ENCODE measurements at regions not wholly inside any gene's neighbourhood (a gene's known extent, or its start where the extent isn't known, plus 50 kb on each side); places are given as distances from the start of the nearest gene placed in this dataset.

DNA sequence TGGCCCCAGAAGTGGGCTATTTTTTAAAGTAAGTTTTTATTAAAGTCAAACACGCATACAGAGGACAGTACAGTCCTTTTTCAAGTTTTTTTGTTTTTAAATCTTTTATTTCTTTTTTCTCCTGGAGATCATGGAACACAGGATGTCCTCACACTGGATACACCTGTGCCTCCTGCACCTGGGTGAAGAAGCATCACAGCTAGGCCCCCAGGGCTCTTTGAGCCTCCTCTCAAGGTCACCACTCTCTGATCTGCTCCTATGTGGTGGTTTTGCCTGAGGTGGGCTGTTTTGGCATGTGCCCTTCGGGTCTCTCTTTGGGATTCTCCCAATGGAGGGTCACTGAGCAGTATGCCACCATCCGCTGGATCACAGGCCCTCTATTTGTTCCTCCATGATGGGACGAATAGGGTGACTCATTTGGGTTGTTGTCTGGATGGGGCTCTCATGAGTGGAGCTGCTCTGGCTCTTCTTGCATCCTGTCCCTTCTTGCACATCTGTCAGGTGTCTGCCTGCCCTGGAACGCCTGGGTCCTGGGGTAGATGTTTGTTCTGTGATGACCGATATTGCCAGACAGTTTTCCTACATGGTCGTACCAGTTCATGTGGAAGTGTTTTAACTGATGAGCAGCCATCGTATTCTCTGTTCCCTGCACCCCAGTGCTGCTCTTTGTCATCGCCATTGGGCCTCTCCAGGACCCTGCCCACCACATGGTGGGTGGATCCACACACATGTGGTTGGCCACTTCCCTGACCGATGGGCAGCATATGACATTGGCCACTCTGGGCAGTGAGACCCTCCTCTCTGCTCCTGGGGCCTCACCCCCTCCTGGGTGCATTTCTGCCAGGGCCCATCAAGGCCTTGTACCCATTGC, 55.2 kb upstream of the MED9 start:
- Mint-ChIP-seq H3K27me3 (no peaks in the 10 kb centered on the region), H3K36me3 (ENCODE audit: low read depth) (no peaks in the 10 kb centered on the region), H3K4me3 (no peak overlapping the region), H3K4me1 (peaks cover 9% of the 10 kb centered on the region), H3K27ac (no peak overlapping the region)
- DNase-seq (no peak), ATAC-seq (no peak)
- H3K9me3 ChIP-seq (ENCODE audit: control insufficient read depth, low read length, poor library complexity, severe bottlenecking), result no peaks in the 10 kb centered on the region

DNA sequence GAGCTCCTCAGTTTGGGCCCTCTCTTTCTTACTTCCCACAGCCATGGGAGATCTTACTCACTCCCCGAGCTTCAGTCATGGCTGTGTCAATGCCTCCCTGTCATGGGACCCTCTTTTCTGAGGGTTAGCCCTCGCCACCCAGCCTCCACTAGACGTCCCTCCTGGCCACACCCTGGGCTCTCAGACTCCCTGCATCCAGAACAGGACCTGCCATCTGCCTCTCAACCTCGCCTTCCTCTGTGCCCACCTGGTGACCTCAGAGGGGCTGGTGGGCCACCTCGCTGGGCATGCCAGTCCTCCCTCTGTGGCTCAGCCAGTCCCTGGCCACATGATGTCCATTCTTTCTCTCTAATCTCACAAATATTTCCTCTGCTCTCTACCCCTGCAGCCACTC, 54.6 kb upstream of the MED9 start:
- H3K9me3 ChIP-seq (ENCODE audit: control insufficient read depth, low read length, poor library complexity, severe bottlenecking), result no peaks in the 10 kb centered on the region
- ATAC-seq, result no peak
- DNase-seq, result no peak
- Mint-ChIP-seq H3K4me1 (peaks cover 4% of the 10 kb centered on the region), H3K27ac (no peak overlapping the region), H3K36me3 (ENCODE audit: low read depth) (no peaks in the 10 kb centered on the region), H3K4me3 (no peak overlapping the region), H3K27me3 (no peaks in the 10 kb centered on the region)

DNA sequence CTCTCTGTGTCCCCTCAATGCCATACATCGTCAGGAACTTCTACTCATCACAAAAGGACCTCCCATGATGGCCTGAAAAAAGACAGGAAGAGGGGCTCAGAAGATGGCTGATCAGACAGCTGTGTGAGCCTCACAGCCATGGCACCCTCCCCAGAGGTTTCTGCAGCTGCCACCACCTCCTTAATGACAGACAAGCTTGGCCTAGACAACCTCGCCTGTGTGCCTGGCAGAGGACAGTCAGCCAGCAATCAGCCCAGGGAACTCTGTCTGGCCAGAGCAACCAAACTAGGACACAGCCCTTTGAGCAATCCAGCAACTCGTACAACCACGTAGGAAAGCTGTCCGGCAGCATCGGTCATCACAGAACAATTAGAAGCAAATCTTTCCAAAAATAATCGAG, 54.2 kb upstream of the MED9 start:
- peaks cover 4% of the 10 kb centered on the region for H3K4me1 Mint-ChIP-seq

DNA sequence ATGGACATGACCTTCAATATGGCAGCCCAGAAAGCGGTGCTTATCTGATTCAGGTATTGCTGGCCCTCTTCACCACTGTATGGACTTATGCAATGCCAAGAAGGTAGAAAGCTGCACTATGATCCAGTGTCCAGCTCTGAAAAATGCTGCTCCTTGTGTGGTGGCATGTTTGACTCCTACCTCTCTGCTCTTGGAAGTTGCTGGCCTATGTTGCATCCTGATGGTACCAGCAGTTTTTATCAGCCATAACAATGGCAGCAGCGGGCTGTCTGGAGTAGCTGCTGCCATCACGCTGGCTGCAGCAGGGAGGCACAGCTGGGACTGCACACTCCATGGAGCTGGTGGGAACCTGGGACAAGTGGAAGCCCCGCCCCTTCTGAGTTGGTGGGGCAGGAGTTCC, 53.1 kb upstream of the MED9 start:
- Mint-ChIP-seq H3K27ac (no peak overlapping the region), H3K4me1 (peaks cover 4% of the 10 kb centered on the region), H3K27me3 (no peaks in the 10 kb centered on the region), H3K36me3 (ENCODE audit: low read depth) (no peaks in the 10 kb centered on the region), H3K4me3 (no peak overlapping the region)
- no peaks in the 10 kb centered on the region for H3K9me3 ChIP-seq (ENCODE audit: control insufficient read depth, low read length, poor library complexity, severe bottlenecking)
- no peak for DNase-seq
- ATAC-seq, result no peak

More for the DNA sequence above, 54.2 kb upstream of the MED9 start:
- no peaks in the 10 kb centered on the region for H3K9me3 ChIP-seq (ENCODE audit: control insufficient read depth, low read length, poor library complexity, severe bottlenecking)
- Mint-ChIP-seq H3K27me3 (no peaks in the 10 kb centered on the region), H3K4me3 (no peak overlapping the region), H3K27ac (no peak overlapping the region), H3K36me3 (ENCODE audit: low read depth) (no peaks in the 10 kb centered on the region)
- DNase-seq, result no peak
- no peak for ATAC-seq

DNA sequence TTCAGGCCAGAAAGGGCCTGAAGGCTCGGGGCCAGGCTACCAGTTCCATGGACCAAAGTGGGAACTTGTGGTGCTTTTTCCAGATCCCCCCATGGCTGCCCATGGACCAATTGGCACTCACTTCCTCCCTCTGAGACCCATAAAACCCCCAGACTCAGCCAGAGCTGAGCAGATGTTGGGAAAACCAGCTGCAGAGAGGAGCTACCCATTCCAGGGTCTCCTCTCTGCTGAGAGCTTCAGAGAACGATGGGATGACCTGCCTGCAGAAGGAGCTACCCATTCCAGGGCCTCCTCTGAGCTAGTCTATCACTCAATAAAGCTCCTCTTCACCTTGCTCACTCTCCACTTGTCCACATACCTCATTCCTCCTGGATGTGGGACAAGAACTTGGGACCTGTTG, 52.2 kb upstream of the MED9 start:
- ATAC-seq, result no peak
- Mint-ChIP-seq H3K27ac (no peak overlapping the region), H3K4me3 (no peak overlapping the region)

DNA sequence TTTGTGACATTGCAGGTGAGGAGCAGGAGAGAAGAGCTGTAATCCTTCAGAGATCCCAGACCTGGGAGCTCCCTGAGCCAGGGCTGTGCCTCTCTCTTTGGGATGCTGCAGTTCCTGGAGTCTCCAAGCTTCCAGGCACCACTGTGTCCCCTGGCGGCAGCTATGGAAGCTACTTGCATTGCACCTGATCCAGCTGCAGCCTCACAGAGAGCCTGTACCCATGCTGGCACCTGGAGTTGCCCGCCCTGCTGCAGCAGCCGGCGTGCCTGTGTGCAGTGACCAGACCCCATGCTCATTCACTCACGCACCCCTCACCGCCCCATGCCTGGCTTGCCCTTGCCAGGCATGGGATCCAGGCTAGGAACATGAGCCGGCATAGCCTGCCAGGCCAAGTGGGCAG, 51.8 kb upstream of the MED9 start:
- no peaks in the 10 kb centered on the region for H3K36me3 Mint-ChIP-seq (ENCODE audit: low read depth)
- no peaks in the 10 kb centered on the region for H3K27me3 Mint-ChIP-seq
- no peak overlapping the region for H3K27ac Mint-ChIP-seq
- H3K9me3 ChIP-seq (ENCODE audit: control insufficient read depth, low read length, poor library complexity, severe bottlenecking), result no peaks in the 10 kb centered on the region
- ATAC-seq (no peak), DNase-seq (no peak)
- no peaks in the 10 kb centered on the region for H3K4me1 Mint-ChIP-seq
- no peak overlapping the region for H3K4me3 Mint-ChIP-seq

More for the DNA sequence above, 52.2 kb upstream of the MED9 start:
- Mint-ChIP-seq H3K36me3 (ENCODE audit: low read depth) (no peaks in the 10 kb centered on the region), H3K4me1 (peaks cover 4% of the 10 kb centered on the region), H3K27me3 (no peaks in the 10 kb centered on the region)
- no peak for DNase-seq
- no peaks in the 10 kb centered on the region for H3K9me3 ChIP-seq (ENCODE audit: control insufficient read depth, low read length, poor library complexity, severe bottlenecking)

DNA sequence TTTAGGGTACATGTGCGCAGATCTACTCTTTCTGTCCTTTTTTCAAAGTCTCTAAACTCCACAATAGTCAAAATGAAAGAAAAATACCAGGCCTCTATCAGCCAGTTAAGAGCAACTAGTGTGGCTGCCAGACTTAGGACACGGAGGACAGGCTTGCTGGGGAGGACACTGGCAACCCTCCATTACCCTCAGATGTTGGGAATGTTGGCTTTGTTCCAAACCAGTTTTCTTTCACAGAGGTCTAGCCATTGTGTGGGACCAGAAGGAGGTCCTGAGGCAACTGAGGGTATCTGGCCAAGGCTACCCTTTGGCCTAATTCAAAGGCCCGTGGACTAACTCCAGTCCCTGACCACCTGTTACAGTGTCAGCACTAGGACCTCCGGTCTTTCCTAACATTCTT, 51.2 kb upstream of the MED9 start:
- no peaks in the 10 kb centered on the region for H3K27me3 Mint-ChIP-seq
- H3K4me3 Mint-ChIP-seq, result no peak overlapping the region

DNA sequence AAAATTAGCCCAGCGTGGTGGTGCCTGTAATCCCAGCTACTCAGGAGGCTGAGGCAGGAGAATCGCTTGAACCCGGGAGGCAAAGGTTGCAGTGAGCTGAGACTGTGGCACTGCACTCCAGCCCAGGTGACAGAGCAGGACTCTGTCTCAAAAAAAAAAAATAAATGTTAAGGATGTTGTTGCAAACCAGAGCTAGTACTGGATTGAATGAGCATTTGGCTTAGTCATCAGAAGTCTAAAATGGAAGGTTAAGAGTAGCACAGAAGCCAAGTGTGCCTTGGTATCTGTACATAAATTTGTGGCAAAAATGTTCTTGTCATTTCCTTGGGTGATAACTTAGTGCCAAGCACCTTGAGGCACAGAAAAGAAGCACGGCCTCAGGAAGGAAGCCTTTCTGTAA, 50.6 kb upstream of the MED9 start:
- Mint-ChIP-seq H3K4me1 (no peaks in the 10 kb centered on the region), H3K4me3 (no peak overlapping the region)
- no peak for ATAC-seq

More for the DNA sequence above, 51.2 kb upstream of the MED9 start:
- H3K9me3 ChIP-seq (ENCODE audit: control insufficient read depth, low read length, poor library complexity, severe bottlenecking), result no peaks in the 10 kb centered on the region
- ATAC-seq, result no peak
- no peak for DNase-seq
- Mint-ChIP-seq H3K4me1 (no peaks in the 10 kb centered on the region), H3K36me3 (ENCODE audit: low read depth) (no peaks in the 10 kb centered on the region), H3K27ac (no peak overlapping the region)

More for the DNA sequence above, 50.6 kb upstream of the MED9 start:
- no peak for DNase-seq
- no peaks in the 10 kb centered on the region for H3K36me3 Mint-ChIP-seq (ENCODE audit: low read depth)
- no peaks in the 10 kb centered on the region for H3K9me3 ChIP-seq (ENCODE audit: control insufficient read depth, low read length, poor library complexity, severe bottlenecking)
- no peak overlapping the region for H3K27ac Mint-ChIP-seq
- no peaks in the 10 kb centered on the region for H3K27me3 Mint-ChIP-seq
